Left colon (tissue), 2 donors: ENCODE measurements at regions not wholly inside any gene's neighbourhood (a gene's known extent, or its start where the extent isn't known, plus 50 kb on each side); places are given as distances from the start of the nearest gene placed in this dataset.

Experiments
- ATAC-seq: fragments of 200-7000 bp; cut with Tn5 transposase; one replicate; pipeline ENCODE4 v1.9.1; 2020; ENCODE audit warnings: mild to moderate bottlenecking, moderate library complexity
- DNase-seq, 2 donors: peaks; one replicate each; pipeline ENCODE4 v3.0.0-alpha.2; 2020
- intact Hi-C, 2 donors: fragments of 100-400 bp; cut with DNase I in 1 of 2; cut with micrococcal nuclease in 1 of 2; formaldehyde crosslinking; loops; one replicate each; pipeline versions ENCODE4 v1.11.2 to v1.14.0; 2022; cut with DNase I, micrococcal nuclease
- donor health status: DM: no; HTN: no; CAD: no.
- donor health status: DM: yes; HTN: yes; CAD: no.

- intact Hi-C loops: no loop called here
Observed at GRCh38 chr2:63658176-63658968, 69.6 kb downstream of the MDH1 start.

GRCh38 chr2:63660060-63660459 is 71.3 kb downstream of the MDH1 start:
- DNase-seq (no peak), ATAC-seq (no peak)
- intact Hi-C loops: no loop called here

More at GRCh38 chr2:63658176-63658968, 69.6 kb downstream of the MDH1 start:
- ATAC-seq: no peak
- DNase-seq: no peak

GRCh38 chr2:63661076-63661475 is 72.3 kb downstream of the MDH1 start:
- DNase-seq: no peak
- no peak for ATAC-seq
- intact Hi-C loops: no loop called here

GRCh38 chr2:63662028-63662804 is 73.5 kb downstream of the MDH1 start:
- DNase-seq: no peak
- intact Hi-C loops: no loop called here

GRCh38 chr2:63663013-63663864 is 74.5 kb downstream of the MDH1 start:
- ATAC-seq: no peak
- DNase-seq: no peak
- intact Hi-C loops: no loop called here

More at GRCh38 chr2:63662028-63662804, 73.5 kb downstream of the MDH1 start:
- no peak for ATAC-seq

GRCh38 chr2:63665091-63665490 is 76.3 kb downstream of the MDH1 start:
- intact Hi-C loops: no loop called here
- DNase-seq: no peak
- no peak for ATAC-seq

GRCh38 chr2:63665846-63666475 is 77.2 kb downstream of the MDH1 start:
- no peak for DNase-seq
- no peak for ATAC-seq
- intact Hi-C loops: no loop called here

- intact Hi-C loops: no loop called here
- ATAC-seq (no peak), DNase-seq (no peak)
Observed at GRCh38 chr2:63667132-63667700, 78.5 kb downstream of the MDH1 start.

GRCh38 chr2:63668000-63668399 is 79.2 kb downstream of the MDH1 start:
- no peak for ATAC-seq
- no peak for DNase-seq
- intact Hi-C loops: no loop called here

GRCh38 chr2:63668466-63668865 is 79.7 kb downstream of the MDH1 start:
- intact Hi-C loops: no loop called here
- DNase-seq (no peak), ATAC-seq (no peak)

GRCh38 chr2:63669596-63669995 is 80.8 kb downstream of the MDH1 start:
- ATAC-seq: no peak

GRCh38 chr2:63673865-63674533 is 85.2 kb downstream of the MDH1 start:
- no peak for ATAC-seq
- intact Hi-C loops: no loop called here
- no peak for DNase-seq

More at GRCh38 chr2:63669596-63669995, 80.8 kb downstream of the MDH1 start:
- no peak for DNase-seq
- intact Hi-C loops: no loop called here

GRCh38 chr2:63675026-63675425 is 86.3 kb downstream of the MDH1 start:
- no peak for DNase-seq
- ATAC-seq: no peak
- intact Hi-C loops: no loop called here

GRCh38 chr2:63676135-63676534 is 87.4 kb downstream of the MDH1 start:
- no peak for ATAC-seq

GRCh38 chr2:63678085-63678484 is 89.3 kb downstream of the MDH1 start:
- no peak for DNase-seq
- intact Hi-C loops: no loop called here
- ATAC-seq: no peak

More at GRCh38 chr2:63676135-63676534, 87.4 kb downstream of the MDH1 start:
- intact Hi-C loops: no loop called here
- DNase-seq: no peak

- intact Hi-C loops: no loop called here
- ATAC-seq (no peak), DNase-seq (no peak)
Observed at GRCh38 chr2:63678551-63678950, 89.8 kb downstream of the MDH1 start.

GRCh38 chr2:63679252-63679855 is 90.6 kb downstream of the MDH1 start:
- no peak for ATAC-seq
- DNase-seq: no peak
- intact Hi-C loops: no loop called here

GRCh38 chr2:63680455-63680854 is 91.7 kb downstream of the MDH1 start:
- DNase-seq (no peak), ATAC-seq (no peak)
- intact Hi-C loops: no loop called here
